Endothelial cell of umbilical vein (primary cell): ENCODE measurements at regions not wholly inside any gene's neighbourhood (a gene's known extent, or its start where the extent isn't known, plus 50 kb on each side); places are given as distances from the start of the nearest gene placed in this dataset.

ENCODE experiments used
- BruUV-seq: library from RNA; stranded (reverse); fragments of 400-500 nt; replicated peaks from 2 replicates; lab custom pipeline; 2021; lab: Mats Ljungman, UMichigan
- CTCF ChIA-PET: fragments of 300-600, 350-600 bp; sonication (Branson Sonifier 250); formaldehyde crosslinking; loops from one replicate; lab custom pipeline; 2021; ENCODE audit warnings: antibody characterized with exemption, inconsistent platforms; lab: Charles Lee
- POLR2A ChIA-PET: fragments of 300-600, 350-600 bp; sonication (Branson Sonifier 250); formaldehyde crosslinking; loops from one replicate; lab custom pipeline; 2021; ENCODE audit warnings: antibody characterized with exemption, inconsistent platforms; lab: Charles Lee
- DNase-seq: peaks from one replicate; pipeline ENCODE4 v3.0.0-alpha.2; 2011; ENCODE audit warnings: low read depth, low spot score
- FAIRE-seq: peaks from 2 replicates; lab custom pipeline; 2011; peaks lifted over from hg19 to GRCh38; lab: Jason Lieb, UNC
- H2AFZ ChIP-seq: 2 replicates; pipeline ENCODE4 v1.6.0; 2012; ENCODE audit warnings: low read depth, low read length, control low read depth, inconsistent platforms
- H3K27ac ChIP-seq: 2 replicates; pipeline ENCODE4 v1.5.1; 2011; ENCODE audit warnings: low read depth, mild to moderate bottlenecking, control low read depth, low read length, moderate library complexity; ENCODE audit not compliant: insufficient read depth
- H3K27me3 ChIP-seq, 2 experiments: 2 replicates each; pipeline versions ENCODE4 v1.6.0 to v1.6.1; 2011; ENCODE audit warnings: low read length in 2 of 2, mixed read lengths in 1 of 2; ENCODE audit not compliant: control insufficient read depth in 2 of 2, insufficient read depth in 2 of 2
- H3K36me3 ChIP-seq, 2 experiments: 2 replicates in 1 of 2; 3 replicates in 1 of 2; pipeline ENCODE4 v1.5.1; 2011; ENCODE audit warnings: low read length in 2 of 2, mild to moderate bottlenecking in 1 of 2, moderate library complexity in 1 of 2; ENCODE audit not compliant: control insufficient read depth in 2 of 2, insufficient read depth in 2 of 2; ENCODE audit errors: extremely low read depth in 1 of 2
- H3K4me1 ChIP-seq: 3 replicates; pipeline ENCODE4 v1.5.1; 2011; ENCODE audit warnings: mild to moderate bottlenecking, low read length; ENCODE audit not compliant: control insufficient read depth, insufficient read depth; ENCODE audit errors: extremely low read depth
- H3K4me2 ChIP-seq: 2 replicates; pipeline ENCODE4 v1.6.1; 2011; ENCODE audit warnings: low read length, control low read depth, mixed read lengths; ENCODE audit not compliant: insufficient read depth
- H3K4me3 ChIP-seq, 3 experiments: fragments of 200-600 bp in 1 of 3; sonication (generic), shearing (Covaris generic) in 1 of 3; replicated peaks in 1 of 3; 2 replicates each; pipeline ENCODE4 v1.5.1; 2011 to 2016; ENCODE audit warnings: control low read depth in 3 of 3, low read length in 3 of 3, mild to moderate bottlenecking in 2 of 3, inconsistent platforms in 1 of 3, low read depth in 1 of 3, moderate library complexity in 1 of 3; ENCODE audit not compliant: insufficient read depth in 1 of 3
- H3K79me2 ChIP-seq: 2 replicates; pipeline ENCODE4 v1.6.0; 2012; ENCODE audit warnings: low read length, inconsistent platforms; ENCODE audit not compliant: control insufficient read depth, insufficient read depth
- H3K9ac ChIP-seq: replicated peaks from 2 replicates; pipeline ENCODE3; 2011; ENCODE audit warnings: low read length, control low read depth; ENCODE audit not compliant: insufficient read depth; ENCODE audit errors: extremely low read depth
- H3K9me1 ChIP-seq: replicated peaks from 3 replicates; pipeline ENCODE4 v1.6.0; 2011; ENCODE audit warnings: mild to moderate bottlenecking, low read length; ENCODE audit not compliant: control insufficient read depth, insufficient read depth; ENCODE audit errors: extremely low read depth
- H3K9me3 ChIP-seq: replicated peaks from 2 replicates; pipeline ENCODE4 v1.5.1; 2012; ENCODE audit warnings: low read length, inconsistent platforms; ENCODE audit not compliant: control insufficient read depth, insufficient read depth
- H4K20me1 ChIP-seq: replicated peaks from 2 replicates; pipeline ENCODE3; 2011; ENCODE audit warnings: mild to moderate bottlenecking, low read length; ENCODE audit not compliant: control insufficient read depth, insufficient read depth; ENCODE audit errors: extremely low read depth
- EZH2 ChIP-seq: IDR thresholded peaks from 2 replicates; pipeline ENCODE4 v1.6.1; 2012; ENCODE audit warnings: borderline replicate concordance, low read depth, mild to moderate bottlenecking, moderate library complexity, low read length, inconsistent platforms; ENCODE audit not compliant: severe bottlenecking
- FOS ChIP-seq: IDR thresholded peaks from 2 replicates; pipeline ENCODE4 v1.6.1; 2011; ENCODE audit warnings: mild to moderate bottlenecking, low read length, moderate library complexity, borderline replicate concordance; ENCODE audit not compliant: insufficient read depth
- GATA2 ChIP-seq: IDR thresholded peaks from 2 replicates; pipeline ENCODE4 v1.7.0; 2011; ENCODE audit warnings: low read depth, mild to moderate bottlenecking, moderate library complexity, mixed read lengths, low read length; ENCODE audit not compliant: insufficient read length, insufficient read depth
- JUN ChIP-seq: IDR thresholded peaks from 2 replicates; pipeline ENCODE4 v1.6.1; 2011; ENCODE audit warnings: borderline replicate concordance, low read depth; ENCODE audit not compliant: insufficient read length, insufficient read depth
- MYC ChIP-seq: IDR thresholded peaks from one replicate; pipeline ENCODE4 v1.6.1; 2011; ENCODE audit warnings: mild to moderate bottlenecking, low read depth, low read length
- POLR2A ChIP-seq: IDR thresholded peaks from 2 replicates; pipeline ENCODE4 v1.6.1; 2012; ENCODE audit warnings: low read depth, mild to moderate bottlenecking, control low read depth, low read length
- POLR2AphosphoS5 ChIP-seq: IDR thresholded peaks from 2 replicates; pipeline ENCODE4 v1.6.1; 2012; ENCODE audit warnings: low read depth, mild to moderate bottlenecking, control low read depth, low read length, moderate library complexity; ENCODE audit not compliant: insufficient read depth
- dilution Hi-C: fragments of 300-500 bp; cut with MboI; formaldehyde crosslinking; loops from one replicate; pipeline ENCODE4 v1.15.0; 2019; ENCODE audit warnings: low sequenced_read_pairs; ENCODE audit not compliant: extremely low pct_ligation_motif_present
- intact Hi-C: fragments of 100-400 bp; cut with micrococcal nuclease; formaldehyde crosslinking; loops from one replicate; pipeline ENCODE4 v1.10.0; 2022
- TF ChIP-seq, protein P1 (sequence below): IDR thresholded peaks from 2 replicates; pipeline ENCODE4 v1.6.1; 2011; ENCODE audit not compliant: insufficient read depth, insufficient read length
- TF ChIP-seq, protein P2 (sequence below), 2 donors: IDR thresholded peaks; 1 replicate in 1 of 2; 2 replicates in 1 of 2; pipeline ENCODE4 v1.5.1; 2011; ENCODE audit warnings: low read length in 2 of 2, mild to moderate bottlenecking in 2 of 2, moderate library complexity in 2 of 2, control low read depth in 1 of 2, inconsistent platforms in 1 of 2, low read depth in 1 of 2; ENCODE audit not compliant: insufficient read depth in 1 of 2; ENCODE audit errors: extremely low read depth in 1 of 2

DNA sequence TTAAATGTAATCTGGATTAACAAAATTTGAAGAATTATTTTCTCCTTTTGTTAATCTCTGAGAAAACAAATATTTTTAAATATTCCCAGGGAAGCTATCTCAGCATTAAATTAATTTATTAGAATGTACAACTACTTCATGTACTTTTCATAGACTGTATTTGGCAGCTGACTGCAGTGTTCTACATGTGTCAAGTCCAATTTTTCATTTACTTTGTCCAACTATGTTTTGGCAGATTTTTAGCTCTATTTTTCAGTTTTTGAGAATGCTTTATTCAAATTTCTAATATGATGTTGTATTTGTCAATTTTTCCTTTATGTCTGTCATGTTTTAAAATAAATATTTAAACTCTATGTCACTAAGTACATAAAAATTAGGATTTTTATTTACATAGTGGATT, 925.1 kb downstream of the OTOL1 start:
- no peak overlapping the region for H3K4me2 ChIP-seq
- no peaks in the 10 kb centered on the region for H3K9me3 ChIP-seq
- intact Hi-C loops = no loop called here
- dilution Hi-C loops = no loop called here
- POLR2A ChIA-PET = no interaction called here
- H3K4me3 ChIP-seq = no peak overlapping the region
- no peaks in the 10 kb centered on the region for H3K9me1 ChIP-seq
- CTCF ChIA-PET = no interaction called here
- TF ChIP-seq FOS (no peak), POLR2AphosphoS5 (no peak), EZH2 (no peak), GATA2 (no peak), JUN (no peak), MYC (no peak), POLR2A (no peak)
- TF ChIP-seq, protein P1, sequence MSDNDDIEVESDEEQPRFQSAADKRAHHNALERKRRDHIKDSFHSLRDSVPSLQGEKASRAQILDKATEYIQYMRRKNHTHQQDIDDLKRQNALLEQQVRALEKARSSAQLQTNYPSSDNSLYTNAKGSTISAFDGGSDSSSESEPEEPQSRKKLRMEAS = no peak
- TF ChIP-seq, protein P2, sequence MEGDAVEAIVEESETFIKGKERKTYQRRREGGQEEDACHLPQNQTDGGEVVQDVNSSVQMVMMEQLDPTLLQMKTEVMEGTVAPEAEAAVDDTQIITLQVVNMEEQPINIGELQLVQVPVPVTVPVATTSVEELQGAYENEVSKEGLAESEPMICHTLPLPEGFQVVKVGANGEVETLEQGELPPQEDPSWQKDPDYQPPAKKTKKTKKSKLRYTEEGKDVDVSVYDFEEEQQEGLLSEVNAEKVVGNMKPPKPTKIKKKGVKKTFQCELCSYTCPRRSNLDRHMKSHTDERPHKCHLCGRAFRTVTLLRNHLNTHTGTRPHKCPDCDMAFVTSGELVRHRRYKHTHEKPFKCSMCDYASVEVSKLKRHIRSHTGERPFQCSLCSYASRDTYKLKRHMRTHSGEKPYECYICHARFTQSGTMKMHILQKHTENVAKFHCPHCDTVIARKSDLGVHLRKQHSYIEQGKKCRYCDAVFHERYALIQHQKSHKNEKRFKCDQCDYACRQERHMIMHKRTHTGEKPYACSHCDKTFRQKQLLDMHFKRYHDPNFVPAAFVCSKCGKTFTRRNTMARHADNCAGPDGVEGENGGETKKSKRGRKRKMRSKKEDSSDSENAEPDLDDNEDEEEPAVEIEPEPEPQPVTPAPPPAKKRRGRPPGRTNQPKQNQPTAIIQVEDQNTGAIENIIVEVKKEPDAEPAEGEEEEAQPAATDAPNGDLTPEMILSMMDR (IDR thresholded peaks at IDR 0.05; ENCODE audit: extremely low read depth in 1 of 2, insufficient read depth in 1 of 2, low read depth in 1 of 2, low read length in 2 of 2) = no peak
- BruUV-seq = no TSS peak
- no peaks in the 10 kb centered on the region for H4K20me1 ChIP-seq
- H2AFZ ChIP-seq = no peak overlapping the region
- no peak overlapping the region for H3K27ac ChIP-seq
- no peaks in the 10 kb centered on the region for H3K27me3 ChIP-seq
- H3K36me3 ChIP-seq = no peaks in the 10 kb centered on the region
- H3K9ac ChIP-seq = no peak overlapping the region
- H3K79me2 ChIP-seq = no peaks in the 10 kb centered on the region
- no peak for DNase-seq
- H3K4me1 ChIP-seq = no peaks in the 10 kb centered on the region
- FAIRE-seq = no peak
